GM18867 (cell line): ENCODE measurements at regions not wholly inside any gene's neighbourhood (a gene's known extent, or its start where the extent isn't known, plus 50 kb on each side); places are given as distances from the start of the nearest gene placed in this dataset.
"Not testable (repeated sequence)": the region's sequence is repeated elsewhere in the genome, so short reads cannot be mapped to it uniquely, and the experiment has no call there.

Experiments
- ATAC-seq: cut with Tn5 transposase; IDR thresholded peaks from one replicate; pipeline ENCODE4 v1.9.1; 2021; ENCODE audit warnings: mild to moderate bottlenecking, moderate library complexity; ENCODE audit not compliant: unreplicated experiment

DNA sequence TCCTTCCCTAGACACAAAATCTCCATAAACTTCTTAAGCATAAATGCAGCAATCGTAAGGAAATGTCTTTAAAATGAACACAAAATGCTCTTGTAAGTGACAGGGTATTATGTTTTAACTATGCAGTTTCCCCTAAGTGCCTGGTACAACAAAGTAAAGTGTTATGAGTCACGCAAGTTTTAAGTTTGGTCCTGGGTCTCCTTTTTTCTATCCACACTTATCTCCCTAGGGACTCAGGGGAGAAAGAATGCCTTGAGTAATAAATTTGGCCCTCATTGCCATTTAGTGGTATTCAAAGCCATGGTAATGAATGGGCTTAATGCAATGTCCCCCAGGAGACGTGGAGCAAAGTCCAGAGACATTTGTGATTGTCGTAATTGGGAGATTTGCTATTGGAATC is 149.1 kb downstream of the MAGEB17 start:
- no peak for ATAC-seq

DNA sequence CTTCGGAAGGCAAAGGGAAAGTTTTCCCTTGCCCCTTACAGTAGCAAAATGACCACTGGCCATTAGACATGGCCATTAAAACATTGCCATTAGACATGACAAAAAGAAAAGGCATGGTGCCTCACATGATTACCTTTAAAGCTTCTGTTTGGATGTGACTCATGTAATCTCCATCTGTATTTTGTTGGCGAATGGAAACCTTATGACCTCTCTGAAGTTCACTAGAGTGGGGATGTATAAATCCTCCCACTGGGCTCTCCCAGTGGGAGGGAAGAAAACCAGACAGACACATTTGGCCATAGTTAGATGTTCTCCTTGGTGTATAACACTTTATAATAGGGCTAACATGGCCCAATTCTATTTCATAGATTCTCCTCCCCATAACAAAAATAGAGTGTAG is 152.6 kb downstream of the MAGEB17 start:
- no peak for ATAC-seq

DNA sequence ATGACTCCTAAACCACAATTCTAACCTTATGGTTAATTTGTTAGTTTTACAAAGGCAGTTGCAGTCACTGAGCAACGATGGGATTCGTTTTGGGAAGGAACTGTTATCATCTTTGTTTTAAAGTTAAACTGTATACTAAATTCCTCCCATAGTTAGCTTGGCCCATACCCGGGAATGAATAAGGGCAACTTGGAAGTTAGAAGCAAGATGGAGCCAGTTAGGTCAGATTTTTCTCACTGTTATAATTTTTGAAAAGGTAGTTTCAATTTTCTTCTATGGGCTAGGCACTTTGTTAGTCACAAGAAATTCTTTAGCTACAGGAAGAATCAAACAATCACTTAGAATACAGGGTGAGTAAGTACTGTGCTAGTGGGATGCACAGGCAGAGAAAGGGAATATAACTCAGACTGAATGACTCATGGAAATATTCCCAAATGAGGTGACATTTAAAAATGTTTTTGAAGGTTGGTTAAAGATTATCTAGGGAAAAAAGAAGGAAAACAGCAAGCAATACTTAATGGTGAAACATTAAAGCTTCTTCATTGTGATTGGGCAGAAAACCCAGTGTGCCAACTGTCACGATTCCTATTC is 153.6 kb downstream of the MAGEB17 start:
- no peak for ATAC-seq

DNA sequence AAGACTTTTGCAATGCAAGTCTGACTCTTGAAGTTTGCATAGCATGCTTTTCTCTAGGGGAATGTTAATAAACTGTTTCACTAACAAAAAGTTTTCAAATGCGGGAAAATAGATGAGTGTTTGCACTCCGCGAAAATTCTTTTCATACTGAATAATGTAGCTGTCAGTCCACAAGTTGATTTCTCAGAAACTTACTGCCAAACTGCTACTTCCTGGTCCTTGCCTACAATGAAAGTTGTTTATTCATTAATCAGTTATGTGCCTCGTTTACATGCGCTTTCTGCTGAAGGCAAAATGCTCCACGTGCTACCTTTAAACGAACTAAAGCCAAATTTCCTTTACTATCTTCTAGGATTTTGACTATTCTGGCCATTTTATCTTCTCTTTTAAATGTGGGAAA is 166.2 kb downstream of the MAGEB17 start:
- no peak for ATAC-seq

DNA sequence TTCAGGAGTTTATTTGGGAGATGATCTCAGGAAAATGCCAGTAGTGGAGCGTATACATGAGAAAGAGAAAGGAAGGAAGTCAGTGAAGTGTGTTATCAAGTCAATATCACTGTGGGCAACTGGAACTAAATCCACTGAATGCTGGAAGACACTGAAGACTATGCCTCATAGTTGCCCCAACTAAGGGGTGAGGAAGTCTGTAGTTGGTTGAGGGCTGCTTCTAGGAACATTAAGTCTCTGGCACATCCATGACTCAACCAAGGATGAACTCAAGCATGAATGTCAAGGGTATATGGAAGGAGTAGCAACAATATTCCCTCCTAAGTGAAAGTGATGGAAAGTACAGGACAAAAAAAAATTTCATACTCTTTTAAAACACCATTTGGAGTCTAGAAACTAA is 167.9 kb downstream of the MAGEB17 start:
- ATAC-seq, result no peak

DNA sequence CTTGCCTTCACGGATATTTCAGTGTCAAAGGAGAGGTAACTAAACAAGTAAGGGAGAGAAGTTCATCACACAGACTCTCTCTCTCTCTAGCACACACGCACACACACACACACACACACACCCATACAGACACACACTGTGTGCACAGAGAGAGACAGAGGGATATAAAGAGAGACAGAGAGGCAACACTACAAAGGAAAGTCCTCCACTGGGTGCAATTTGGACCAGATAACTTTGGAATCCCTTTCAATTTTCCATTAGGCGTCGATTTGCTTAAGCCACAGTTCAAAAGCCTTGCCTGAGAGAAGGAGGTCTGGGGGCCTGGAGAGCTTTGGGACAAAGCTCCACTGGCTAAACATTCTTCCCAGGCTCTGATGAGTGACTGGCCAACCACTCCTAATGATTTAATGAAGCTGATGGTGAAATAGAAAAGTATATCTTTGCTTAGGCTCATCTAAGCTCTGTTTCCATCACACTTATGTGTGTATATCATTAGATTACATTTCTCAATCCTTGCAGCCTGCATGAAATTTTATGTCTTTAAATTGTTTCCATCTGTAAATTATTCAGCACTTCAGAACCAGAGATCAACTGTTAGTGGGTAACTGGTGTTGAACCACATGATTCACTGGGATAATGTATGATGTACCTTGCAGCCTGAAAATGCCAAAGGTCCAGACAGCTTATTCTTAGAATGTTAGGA is 180.8 kb downstream of the MAGEB17 start:
- no peak for ATAC-seq

DNA sequence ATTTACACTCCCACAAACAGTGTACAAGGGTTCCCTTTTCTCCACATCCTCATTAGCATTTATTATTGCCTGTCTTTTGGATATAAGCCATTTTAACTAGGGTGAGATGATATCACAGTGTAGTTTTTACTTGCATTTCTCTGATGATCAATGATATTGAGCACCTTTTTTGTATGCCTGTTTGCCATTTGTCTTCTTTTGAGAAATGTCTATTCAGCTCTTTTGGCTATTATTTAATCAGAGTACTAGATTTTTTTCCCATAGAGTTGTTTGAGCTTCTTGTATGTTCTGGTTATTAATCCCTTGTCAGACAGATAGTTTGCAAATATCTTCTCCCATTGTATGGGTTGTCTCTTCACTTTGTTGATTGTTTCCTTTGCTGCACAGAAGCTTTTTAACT is 190.6 kb downstream of the MAGEB17 start:
- no peak for ATAC-seq

DNA sequence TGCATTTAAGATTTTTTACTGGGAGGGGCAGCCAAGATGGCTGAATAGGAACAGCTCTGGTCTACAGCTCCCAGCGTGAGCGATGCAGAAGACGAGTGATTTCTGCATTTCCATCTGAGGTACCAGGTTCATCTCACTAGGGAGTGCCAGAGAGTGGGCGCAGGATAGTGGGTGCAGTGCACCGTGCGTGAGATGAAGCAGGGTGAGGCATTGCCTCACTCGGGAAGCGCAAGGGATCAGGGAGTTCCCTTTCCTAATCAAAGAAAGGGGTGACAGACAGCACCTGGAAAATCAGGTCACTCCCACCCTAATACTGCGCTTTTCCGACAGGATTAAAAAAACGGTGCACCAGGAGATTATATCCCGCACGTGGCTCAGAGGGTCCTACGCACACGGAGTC is 192.8 kb downstream of the MAGEB17 start:
- not testable (repeated sequence) for ATAC-seq

DNA sequence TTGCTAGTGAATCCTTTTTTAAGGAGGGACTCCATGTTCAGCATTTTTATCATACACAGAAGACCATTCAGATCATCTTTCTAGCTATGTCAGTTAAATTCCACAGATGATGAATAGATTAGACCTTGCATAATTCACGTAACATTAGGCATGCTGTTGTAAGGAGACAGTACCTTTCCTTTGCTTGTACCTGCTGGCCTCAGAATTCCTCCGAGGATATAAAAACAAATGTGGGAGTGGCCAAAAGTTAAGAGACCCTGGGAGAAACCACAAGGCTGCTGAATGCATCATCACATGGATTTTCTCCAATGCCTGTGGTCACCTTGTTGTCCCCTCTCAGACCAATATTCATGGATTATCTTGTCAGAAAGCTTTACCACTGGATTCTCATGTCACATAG is 201.4 kb downstream of the MAGEB17 start:
- no peak for ATAC-seq

DNA sequence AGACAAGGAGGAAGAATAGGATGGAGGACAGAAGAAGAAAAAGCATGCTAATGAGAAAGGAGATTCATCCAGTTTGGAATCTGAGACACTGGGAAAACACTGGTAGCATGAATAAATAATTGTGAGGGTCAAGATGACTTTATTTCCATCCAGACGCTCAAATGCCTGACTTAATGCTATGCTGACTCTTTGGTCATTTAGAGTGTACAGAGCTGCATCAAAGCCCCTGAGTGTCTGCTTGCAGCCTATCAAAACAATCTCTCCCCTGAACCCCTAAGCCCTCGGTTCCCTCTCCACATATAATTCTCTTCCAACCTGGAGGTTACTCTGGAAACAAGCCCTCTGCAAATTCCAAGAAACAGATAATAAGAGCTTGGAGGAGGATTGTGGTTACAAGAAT is 208.8 kb downstream of the MAGEB17 start:
- ATAC-seq, result no peak

DNA sequence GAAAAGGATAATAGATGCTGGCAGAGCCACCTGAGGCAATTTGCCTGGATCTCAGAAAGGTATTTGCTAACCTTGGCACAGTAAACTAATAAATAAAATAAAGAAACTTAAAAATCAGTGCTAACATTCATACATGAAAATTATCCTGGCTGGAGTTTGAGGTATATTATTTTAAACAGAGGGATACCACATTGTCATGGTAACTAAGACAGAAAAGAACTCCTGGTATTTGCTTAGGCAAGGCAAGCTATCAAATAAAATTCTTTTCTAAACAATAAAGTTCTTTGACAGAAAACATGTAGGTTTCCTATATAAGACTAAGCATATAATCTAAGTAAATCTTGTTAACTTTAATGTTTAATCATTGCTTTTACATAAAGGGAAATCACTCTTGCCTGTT is 218.8 kb downstream of the MAGEB17 start:
- no peak for ATAC-seq

DNA sequence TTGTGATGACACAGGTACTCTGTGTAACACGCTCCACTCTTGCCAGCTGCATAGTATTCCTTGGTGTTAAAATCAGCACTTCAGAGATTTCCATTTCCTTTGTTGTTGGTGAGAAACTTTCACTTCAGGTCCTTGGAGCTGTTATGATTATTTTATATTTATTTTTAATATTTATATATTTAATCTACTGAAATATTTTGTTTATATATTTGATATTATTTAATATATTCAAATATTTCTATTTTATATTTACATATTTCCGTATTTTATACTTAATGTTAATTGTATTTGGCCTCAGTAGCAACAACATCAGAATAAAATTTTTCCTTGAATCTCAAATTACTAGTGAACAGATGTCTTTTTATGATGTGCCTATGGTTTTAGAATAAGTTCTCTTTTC is 225.3 kb downstream of the MAGEB17 start:
- ATAC-seq, result no peak

DNA sequence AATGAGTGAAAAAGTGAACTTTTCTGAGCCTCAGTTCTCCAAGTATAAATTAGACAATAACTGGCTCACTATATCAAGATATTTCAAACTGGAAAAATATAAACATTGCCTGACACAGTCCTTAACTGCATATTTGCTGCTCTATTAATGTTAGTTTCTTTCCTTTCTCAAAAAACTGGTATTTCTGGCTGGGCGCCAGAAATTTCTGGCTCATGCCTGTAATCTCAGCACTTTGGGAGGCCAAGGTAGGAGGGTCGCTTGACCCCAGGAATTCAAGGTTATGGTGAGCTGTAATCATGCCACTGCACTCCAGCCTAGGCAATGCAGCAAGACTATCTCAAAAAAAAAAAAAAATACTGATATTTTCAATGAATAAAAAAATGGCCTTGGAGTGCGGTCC is 227.0 kb downstream of the MAGEB17 start:
- ATAC-seq, result no peak

DNA sequence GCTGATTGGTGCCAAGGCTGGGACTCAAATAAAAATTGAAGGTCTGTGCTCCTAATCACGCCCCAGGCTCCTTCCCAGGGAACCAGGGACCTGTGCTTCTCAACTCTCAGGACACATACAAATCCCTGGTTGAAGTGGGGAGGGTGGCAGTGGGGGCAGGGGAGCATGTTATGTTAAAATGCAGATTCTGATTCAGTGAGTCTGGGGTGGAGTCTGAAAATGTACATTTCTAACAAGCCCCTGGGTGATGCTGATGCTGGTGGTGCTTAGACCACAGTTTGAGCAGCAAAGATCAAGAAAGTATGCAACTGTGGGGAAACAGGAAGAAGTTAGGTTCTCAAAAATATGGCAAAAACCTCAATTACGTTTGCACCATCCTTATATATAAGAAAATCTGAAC is 236.5 kb downstream of the MAGEB17 start:
- ATAC-seq, result no peak

DNA sequence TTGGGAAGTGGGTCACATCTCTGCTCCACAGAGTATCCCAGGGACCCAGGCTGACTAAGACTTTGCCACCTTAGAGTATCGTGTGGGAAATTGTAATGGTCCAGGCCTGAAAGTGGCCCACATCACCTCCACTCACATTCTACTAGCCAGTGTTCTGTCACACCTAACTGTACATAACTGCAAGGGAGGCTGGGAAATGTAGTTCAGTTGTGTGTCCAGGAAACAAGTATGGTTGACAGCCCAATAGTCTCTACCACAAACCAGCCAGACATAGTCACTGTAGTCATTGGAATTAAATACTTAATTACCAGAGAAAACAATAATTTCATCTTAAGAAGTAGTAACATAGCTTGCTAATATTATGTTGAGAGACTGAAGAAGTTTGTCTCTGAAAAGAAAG is 233.4 kb upstream of the S100G start:
- no peak for ATAC-seq

DNA sequence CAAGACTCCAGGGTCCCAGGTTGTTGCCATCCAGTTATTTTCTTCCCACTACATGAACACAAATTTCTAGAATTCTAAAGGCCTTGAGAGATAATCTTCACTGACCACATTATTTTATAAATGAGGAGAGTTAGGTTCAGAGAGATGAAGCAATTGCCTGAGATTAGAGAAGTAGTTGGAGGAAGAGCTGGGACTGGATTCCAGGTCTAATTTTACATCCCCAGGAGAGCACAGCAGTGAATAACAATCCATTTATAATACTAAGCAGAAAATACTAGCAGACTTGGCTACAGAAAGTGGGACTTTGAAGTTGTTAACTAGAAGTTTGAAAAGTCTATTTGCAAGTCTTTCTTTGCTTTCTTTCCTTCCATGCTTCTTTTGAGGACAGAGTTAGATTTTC is 231.3 kb upstream of the S100G start:
- no peak for ATAC-seq

DNA sequence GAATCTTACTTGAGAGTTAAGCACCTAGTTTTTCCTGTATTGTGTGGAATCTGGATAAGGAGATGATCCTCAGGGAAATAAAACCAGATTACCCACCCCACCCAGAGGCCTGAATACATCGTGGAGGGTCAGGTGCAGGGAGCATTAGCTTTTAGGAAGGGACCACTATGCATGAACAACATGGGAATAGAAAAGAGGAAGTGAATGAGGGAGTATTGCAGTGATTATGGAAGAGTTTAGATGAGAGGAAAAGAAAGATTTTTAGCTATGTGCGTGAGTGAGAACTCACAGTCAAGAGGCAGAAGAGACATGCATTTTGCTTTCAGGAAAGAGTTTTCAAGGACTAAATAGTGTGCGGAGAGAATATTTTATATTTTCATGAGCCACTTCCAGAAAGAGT is 222.3 kb upstream of the S100G start:
- no peak for ATAC-seq

DNA sequence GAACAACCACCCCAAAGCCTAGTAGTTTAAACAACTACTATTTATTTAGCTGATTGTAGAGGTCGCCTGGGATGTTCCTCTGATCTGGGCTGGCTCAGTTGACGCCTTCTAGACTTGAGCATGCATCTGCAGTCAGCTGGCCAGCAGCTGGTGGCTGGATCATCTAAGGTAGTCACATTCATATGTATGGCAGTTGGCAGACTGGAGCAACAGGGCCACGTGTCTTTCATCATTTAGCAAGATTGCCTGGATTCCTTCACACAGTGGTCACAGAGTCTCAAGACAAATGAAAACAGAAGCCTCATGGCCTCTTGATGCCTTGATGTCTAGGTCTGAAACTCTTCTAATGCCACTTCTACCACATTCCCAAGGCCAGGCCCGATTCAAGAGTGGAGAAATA is 220.6 kb upstream of the S100G start:
- no peak for ATAC-seq

DNA sequence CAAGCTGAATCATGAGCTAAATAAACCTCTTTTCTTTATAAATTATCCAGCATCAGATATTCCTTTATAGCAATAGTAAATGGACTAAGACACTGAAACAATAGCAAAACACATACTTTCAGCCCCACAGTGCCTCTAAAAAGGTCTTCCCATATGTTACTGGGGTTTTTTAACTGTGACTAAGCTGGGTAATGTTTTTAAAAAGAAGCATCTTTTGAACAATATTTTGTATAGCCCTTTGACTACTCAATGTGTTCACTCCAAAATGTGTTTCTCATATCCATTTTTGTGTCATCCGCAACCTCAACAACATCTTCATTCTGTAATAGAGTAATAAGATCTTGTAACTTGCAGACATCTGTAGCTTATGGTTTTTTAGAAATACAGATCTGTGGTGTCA is 218.7 kb upstream of the S100G start:
- no peak for ATAC-seq

DNA sequence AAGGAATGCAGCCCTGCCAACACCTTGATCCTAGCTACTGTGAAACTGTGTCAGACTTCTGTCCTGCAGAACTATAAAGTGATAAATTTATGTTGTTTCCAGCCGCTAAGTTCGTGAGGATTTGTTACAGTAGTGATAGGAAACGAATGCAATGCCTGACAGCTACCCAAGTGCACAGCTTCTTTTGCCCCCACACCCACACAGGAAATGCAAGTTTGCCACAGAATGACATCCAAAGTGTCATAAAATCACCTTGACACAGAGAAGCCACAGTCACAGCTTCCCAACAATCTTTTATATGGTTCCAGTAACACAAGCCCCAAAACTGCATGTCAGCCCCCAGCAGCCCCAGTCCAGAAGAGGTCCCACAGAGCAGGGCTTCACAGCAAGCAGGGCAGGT is 216.9 kb upstream of the S100G start:
- no peak for ATAC-seq

DNA sequence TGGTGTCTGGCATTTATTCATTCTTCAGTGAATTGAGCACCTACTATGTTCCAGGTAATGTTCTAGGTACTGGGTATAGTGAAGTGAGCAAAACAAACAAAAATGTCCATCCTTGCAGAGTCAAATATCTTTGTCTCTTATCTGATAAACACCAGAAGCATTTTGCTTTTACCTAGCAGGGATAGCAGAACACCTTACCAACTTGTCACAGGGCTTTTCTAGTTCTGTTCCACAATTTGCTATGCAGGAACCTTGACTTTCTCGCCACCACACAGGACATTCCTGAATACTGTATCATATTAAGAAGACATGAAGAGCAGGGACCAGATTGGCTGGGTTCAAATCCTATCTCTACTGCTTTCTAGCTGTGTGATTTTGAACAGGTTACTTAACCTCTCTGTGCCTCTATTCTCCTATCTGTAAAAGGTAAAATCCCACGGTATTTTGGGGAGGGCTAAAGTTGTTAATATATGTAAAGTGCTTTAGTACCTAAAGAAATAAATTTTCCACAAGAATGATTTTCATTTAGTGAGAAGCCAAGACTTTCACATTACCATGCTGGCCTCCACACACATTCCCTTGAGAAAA is 214.5 kb upstream of the S100G start:
- no peak for ATAC-seq

DNA sequence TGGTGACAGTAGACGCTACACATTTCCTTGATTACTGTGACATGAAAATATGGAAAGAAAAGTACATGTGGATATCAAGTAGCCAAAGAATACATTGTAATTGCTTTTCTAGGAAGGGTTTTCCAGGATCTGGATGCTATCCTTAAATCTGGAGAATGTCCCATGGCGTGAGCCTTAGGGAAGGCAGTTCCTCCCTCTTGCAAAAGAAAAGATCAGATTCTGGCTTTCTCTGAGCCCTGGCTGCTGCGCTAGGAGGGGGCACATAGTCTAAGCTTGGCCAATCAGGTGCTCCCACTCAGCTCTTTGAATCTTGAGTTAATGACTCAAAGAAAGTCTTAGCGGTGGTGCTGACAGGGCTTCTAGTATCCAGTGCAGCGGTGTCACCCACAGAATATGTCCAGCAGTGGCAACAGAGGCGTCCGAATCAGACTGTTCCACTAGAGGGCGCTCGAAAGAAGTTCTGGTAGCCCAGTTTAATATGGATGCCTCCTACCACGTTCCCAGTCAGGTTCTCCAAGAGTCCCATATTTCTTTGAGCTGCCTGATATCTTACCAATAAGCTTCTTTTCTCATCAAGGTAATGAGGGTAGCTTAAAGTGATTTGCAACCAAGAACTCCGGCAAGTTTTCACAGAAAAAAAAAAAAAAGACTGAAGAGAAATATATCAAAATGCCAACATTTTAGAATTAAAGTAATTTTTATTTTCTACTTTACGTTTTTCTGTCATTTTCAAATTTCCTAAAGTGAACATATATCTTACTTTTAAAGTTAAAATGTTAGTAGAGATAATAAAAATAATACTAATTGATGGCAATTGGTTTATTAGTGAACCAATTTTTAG is 213.4 kb upstream of the S100G start:
- ATAC-seq, result peak; percentile 92
